PC-9 (cell line): ENCODE measurements at regions not wholly inside any gene's neighbourhood (a gene's known extent, or its start where the extent isn't known, plus 50 kb on each side); places are given as distances from the start of the nearest gene placed in this dataset.

Experiments used
- BruUV-seq: library from RNA; stranded (reverse); fragments of 400-500 nt; replicated peaks from 2 replicates; lab custom pipeline; 2021; lab: Mats Ljungman, UMichigan
- CTCF ChIA-PET: fragments of 300-600 bp; sonication (Branson Sonifier 250); formaldehyde crosslinking; loops from one replicate; lab custom pipeline; 2022; ENCODE audit warnings: antibody characterized with exemption; lab: Charles Lee
- POLR2A ChIA-PET: fragments of 300-600 bp; sonication (Branson Sonifier 250); formaldehyde crosslinking; loops from one replicate; lab custom pipeline; 2022; ENCODE audit warnings: antibody characterized with exemption; ENCODE audit not compliant: unreplicated experiment; lab: Charles Lee
- DNase-seq, 2 experiments: peaks; one replicate each; pipeline versions ENCODE4 v3.0.0 to v3.0.0-alpha.2; 2015 to 2022; ENCODE audit warnings: mixed read lengths in 1 of 2
- H2AFZ ChIP-seq: fragments of 200-600 bp; sonication (generic); 2 replicates; pipeline ENCODE4 v1.8.1; 2017; ENCODE audit warnings: antibody characterized with exemption
- H3F3A ChIP-seq: fragments of 200-600 bp; sonication (generic); 2 replicates; pipeline ENCODE4 v1.8.1; 2017; ENCODE audit warnings: antibody characterized with exemption, mild to moderate bottlenecking, low read depth; ENCODE audit not compliant: insufficient read depth
- H3K27ac ChIP-seq: fragments of 200-600 bp; sonication (generic); 2 replicates; pipeline ENCODE4 v1.6.1; 2016; ENCODE audit warnings: mixed run types
- H3K27me3 ChIP-seq: fragments of 200-600 bp; sonication (generic); 2 replicates; pipeline ENCODE4 v1.6.1; 2016; ENCODE audit warnings: low read depth, mixed run types; ENCODE audit not compliant: insufficient read depth
- H3K36me3 ChIP-seq: fragments of 200-600 bp; sonication (generic); 2 replicates; pipeline ENCODE4 v1.6.1; 2016; ENCODE audit warnings: low read depth, mixed run types
- H3K4me1 ChIP-seq: fragments of 200-600 bp; sonication (generic); replicated peaks from 2 replicates; pipeline ENCODE4 v1.6.1; 2016; ENCODE audit warnings: mixed run types; ENCODE audit not compliant: insufficient read depth
- H3K4me2 ChIP-seq: fragments of 200-600 bp; sonication (generic); 2 replicates; pipeline ENCODE4 v1.6.1; 2017; ENCODE audit warnings: mixed run types
- H3K4me3 ChIP-seq: fragments of 200-600 bp; sonication (generic); 2 replicates; pipeline ENCODE4 v1.6.1; 2016; ENCODE audit warnings: mixed run types
- H3K79me2 ChIP-seq: fragments of 200-600 bp; sonication (generic); 2 replicates; pipeline ENCODE4 v1.6.1; 2017; ENCODE audit warnings: low read depth, mixed run types
- H3K9me2 ChIP-seq: fragments of 200-600 bp; sonication (generic); 2 replicates; pipeline ENCODE4 v1.8.1; 2017; ENCODE audit warnings: mild to moderate bottlenecking; ENCODE audit not compliant: insufficient read depth
- H3K9me3 ChIP-seq: fragments of 200-600 bp; sonication (generic); 2 replicates; pipeline ENCODE4 v1.8.1; 2016; ENCODE audit warnings: low read depth; ENCODE audit not compliant: insufficient read depth
- H4K20me1 ChIP-seq: fragments of 200-600 bp; sonication (generic); 2 replicates; pipeline ENCODE4 v1.8.1; 2017; ENCODE audit not compliant: insufficient read depth
- CTCF ChIP-seq: fragments of 200-600 bp; sonication (generic); conservative IDR thresholded peaks from 2 replicates; pipeline ENCODE4 v1.6.1; 2017; ENCODE audit warnings: mixed run types, antibody characterized with exemption, mild to moderate bottlenecking, moderate library complexity
- EZH2 ChIP-seq: fragments of 200-600 bp; sonication (generic); IDR thresholded peaks from 2 replicates; pipeline ENCODE4 v1.8.0; 2017; ENCODE audit warnings: antibody characterized with exemption, low read depth
- intact Hi-C: fragments of 100-400 bp; cut with micrococcal nuclease; formaldehyde crosslinking; loops from one replicate; pipeline ENCODE4 v1.10.0; 2022; ENCODE audit not compliant: unreplicated experiment

GRCh38 chr15:61314427-61314826, 85.3 kb upstream of the RORA start:
- H3K4me3 ChIP-seq: no peak overlapping the region
- BruUV-seq: no TSS peak
- H3K9me3 ChIP-seq: no peaks in the 10 kb centered on the region
- H3K4me2 ChIP-seq: no peak overlapping the region
- H3K36me3 ChIP-seq: no peaks in the 10 kb centered on the region
- no peaks in the 10 kb centered on the region for H3K9me2 ChIP-seq
- H3K27ac ChIP-seq: no peak overlapping the region
- ChIA-PET POLR2A (no interaction called here), CTCF (no interaction called here)
- H3K27me3 ChIP-seq: peaks cover 32% of the 10 kb centered on the region
- H3K4me1 ChIP-seq: no peaks in the 10 kb centered on the region
- H3K79me2 ChIP-seq: no peaks in the 10 kb centered on the region
- intact Hi-C loops: no loop called here
- no peak for DNase-seq
- H2AFZ ChIP-seq: no peak overlapping the region
- no peaks in the 10 kb centered on the region for H3F3A ChIP-seq
- TF ChIP-seq CTCF (no peak), EZH2 (no peak)
- no peaks in the 10 kb centered on the region for H4K20me1 ChIP-seq

- ChIA-PET POLR2A (no interaction called here), CTCF (no interaction called here)
- Histone ChIP-seq H4K20me1 (no peaks in the 10 kb centered on the region), H3K79me2 (no peaks in the 10 kb centered on the region), H3K4me1 (no peaks in the 10 kb centered on the region), H3F3A (no peaks in the 10 kb centered on the region), H2AFZ (no peak overlapping the region), H3K9me3 (no peaks in the 10 kb centered on the region), H3K4me3 (no peak overlapping the region), H3K9me2 (no peaks in the 10 kb centered on the region), H3K27ac (no peak overlapping the region), H3K4me2 (no peak overlapping the region), H3K36me3 (no peaks in the 10 kb centered on the region), H3K27me3 (peaks cover 29% of the 10 kb centered on the region; the same call in 1 of the 2 replicates)
- no peak for DNase-seq
- intact Hi-C loops: no loop called here
- TF ChIP-seq EZH2: no peak
- no peak for TF ChIP-seq CTCF
- BruUV-seq: no TSS peak
Measured at GRCh38 chr15:61309617-61310016, 80.5 kb upstream of the RORA start.

GRCh38 chr15:61309031-61309511, 80.0 kb upstream of the RORA start:
- TF ChIP-seq EZH2: no peak
- TF ChIP-seq CTCF: no peak
- Histone ChIP-seq H3K4me3 (no peak overlapping the region), H3K9me3 (no peaks in the 10 kb centered on the region), H4K20me1 (no peaks in the 10 kb centered on the region), H3K4me1 (no peaks in the 10 kb centered on the region), H3K27me3 (peaks cover 35% of the 10 kb centered on the region; the same call in 1 of the 2 replicates), H3F3A (no peaks in the 10 kb centered on the region), H3K9me2 (no peaks in the 10 kb centered on the region), H2AFZ (no peak overlapping the region), H3K27ac (no peak overlapping the region), H3K4me2 (no peak overlapping the region), H3K79me2 (no peaks in the 10 kb centered on the region), H3K36me3 (no peaks in the 10 kb centered on the region)
- POLR2A ChIA-PET: no interaction called here
- intact Hi-C loops: no loop called here
- no peak for DNase-seq
- CTCF ChIA-PET: no interaction called here
- no TSS peak for BruUV-seq
